A549 (cell line): ENCODE measurements at regions not wholly inside any gene's neighbourhood (a gene's known extent, or its start where the extent isn't known, plus 50 kb on each side); places are given as distances from the start of the nearest gene placed in this dataset.

Experiments used
- JUN ChIP-seq, 2 experiments: fragments of >200 bp; sonication (Bioruptor Twin); formaldehyde crosslinking; IDR thresholded peaks; 2 replicates in 1 of 2; 3 replicates in 1 of 2; pipeline ENCODE4 v1.6.1; 2016 to 2017
- TF ChIP-seq, protein P1 (sequence below): IDR thresholded peaks from 2 replicates; pipeline ENCODE4 v1.6.1; 2012
- TF ChIP-seq, protein P2 (sequence below): fragments of >200 bp; sonication (Bioruptor Twin); formaldehyde crosslinking; IDR thresholded peaks from 3 replicates; pipeline ENCODE4 v1.5.1; 2016

DNA sequence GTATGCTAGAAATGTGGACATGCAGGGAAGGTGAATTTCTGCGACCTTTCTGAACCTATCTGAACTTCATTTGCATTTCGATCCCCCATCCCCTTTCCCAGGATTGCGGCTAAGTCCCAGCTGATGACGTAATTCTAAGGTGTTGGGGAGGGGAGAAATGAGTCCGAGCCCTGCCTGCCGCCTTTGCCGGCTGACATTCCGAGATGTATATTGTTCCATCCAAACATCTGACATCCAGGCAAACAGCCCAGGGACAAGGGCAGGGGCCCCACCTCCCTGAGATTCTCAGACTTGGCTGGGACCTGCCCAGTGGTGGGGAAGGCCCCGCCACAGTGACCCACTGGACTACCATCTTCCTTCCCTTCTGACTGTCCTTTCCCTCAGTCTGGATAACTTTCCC is 494.6 kb downstream of the ENC1 start:
- no peak for TF ChIP-seq JUN (IDR thresholded peaks at IDR 0.05)
- TF ChIP-seq, protein P1, sequence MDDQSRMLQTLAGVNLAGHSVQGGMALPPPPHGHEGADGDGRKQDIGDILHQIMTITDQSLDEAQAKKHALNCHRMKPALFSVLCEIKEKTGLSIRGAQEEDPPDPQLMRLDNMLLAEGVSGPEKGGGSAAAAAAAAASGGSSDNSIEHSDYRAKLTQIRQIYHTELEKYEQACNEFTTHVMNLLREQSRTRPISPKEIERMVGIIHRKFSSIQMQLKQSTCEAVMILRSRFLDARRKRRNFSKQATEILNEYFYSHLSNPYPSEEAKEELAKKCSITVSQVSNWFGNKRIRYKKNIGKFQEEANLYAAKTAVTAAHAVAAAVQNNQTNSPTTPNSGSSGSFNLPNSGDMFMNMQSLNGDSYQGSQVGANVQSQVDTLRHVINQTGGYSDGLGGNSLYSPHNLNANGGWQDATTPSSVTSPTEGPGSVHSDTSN, result no peak
- TF ChIP-seq, protein P2, sequence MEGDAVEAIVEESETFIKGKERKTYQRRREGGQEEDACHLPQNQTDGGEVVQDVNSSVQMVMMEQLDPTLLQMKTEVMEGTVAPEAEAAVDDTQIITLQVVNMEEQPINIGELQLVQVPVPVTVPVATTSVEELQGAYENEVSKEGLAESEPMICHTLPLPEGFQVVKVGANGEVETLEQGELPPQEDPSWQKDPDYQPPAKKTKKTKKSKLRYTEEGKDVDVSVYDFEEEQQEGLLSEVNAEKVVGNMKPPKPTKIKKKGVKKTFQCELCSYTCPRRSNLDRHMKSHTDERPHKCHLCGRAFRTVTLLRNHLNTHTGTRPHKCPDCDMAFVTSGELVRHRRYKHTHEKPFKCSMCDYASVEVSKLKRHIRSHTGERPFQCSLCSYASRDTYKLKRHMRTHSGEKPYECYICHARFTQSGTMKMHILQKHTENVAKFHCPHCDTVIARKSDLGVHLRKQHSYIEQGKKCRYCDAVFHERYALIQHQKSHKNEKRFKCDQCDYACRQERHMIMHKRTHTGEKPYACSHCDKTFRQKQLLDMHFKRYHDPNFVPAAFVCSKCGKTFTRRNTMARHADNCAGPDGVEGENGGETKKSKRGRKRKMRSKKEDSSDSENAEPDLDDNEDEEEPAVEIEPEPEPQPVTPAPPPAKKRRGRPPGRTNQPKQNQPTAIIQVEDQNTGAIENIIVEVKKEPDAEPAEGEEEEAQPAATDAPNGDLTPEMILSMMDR, result no peak
